ENCODE measurements at regions not wholly inside any gene's neighbourhood (a gene's known extent, or its start where the extent isn't known, plus 50 kb on each side); places are given as distances from the start of the nearest gene placed in this dataset.

- Mint-ChIP-seq H3K27me3 (ENCODE audit: low read depth) (no peaks in the 10 kb centered on the region), H3K27ac (peak overlapping the region; percentile 66), H3K4me3 (no peak overlapping the region), H3K36me3 (peaks cover 32% of the 10 kb centered on the region), H3K4me1 (peaks cover 24% of the 10 kb centered on the region), H3K9me3 (peaks cover 30% of the 10 kb centered on the region)
- TF ChIP-seq CTCF (IDR thresholded peaks at IDR 0.05; ENCODE audit: unreplicated experiment) = no peak
- no peak for DNase-seq (ENCODE audit: low spot score in 2 of 2, unreplicated experiment in 2 of 2)
Observed at GRCh38 chr9:2465921-2466460, 155.6 kb upstream of the VLDLR start.

DNA sequence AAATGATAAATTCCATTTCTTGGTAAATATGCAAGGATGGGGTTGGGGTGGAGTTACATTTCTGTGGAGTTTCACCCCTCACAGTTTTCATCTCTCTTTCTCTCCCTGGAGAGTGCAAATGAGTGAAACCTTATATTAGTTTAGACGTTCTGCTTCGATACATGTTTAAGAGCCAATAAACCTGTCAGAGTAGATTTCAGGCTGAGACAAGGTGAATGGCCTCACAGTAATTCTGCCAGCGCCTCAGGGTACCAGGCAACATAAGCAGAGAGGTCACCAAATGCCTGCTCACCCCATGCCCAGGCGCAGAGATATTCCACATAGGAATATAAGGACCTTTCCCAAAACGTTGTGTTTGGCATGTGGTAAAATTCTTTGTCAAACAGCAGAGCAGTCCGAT lies 154.9 kb upstream of the VLDLR start:
- DNase-seq (ENCODE audit: low spot score in 2 of 2, unreplicated experiment in 2 of 2) = no peak
- Mint-ChIP-seq H3K36me3 (peaks cover 26% of the 10 kb centered on the region), H3K27me3 (ENCODE audit: low read depth) (no peaks in the 10 kb centered on the region), H3K9me3 (peaks cover 23% of the 10 kb centered on the region), H3K27ac (peak overlapping the region; percentile 68), H3K4me3 (no peak overlapping the region), H3K4me1 (peaks cover 28% of the 10 kb centered on the region)
- no peak for TF ChIP-seq CTCF (IDR thresholded peaks at IDR 0.05; ENCODE audit: unreplicated experiment)

DNA sequence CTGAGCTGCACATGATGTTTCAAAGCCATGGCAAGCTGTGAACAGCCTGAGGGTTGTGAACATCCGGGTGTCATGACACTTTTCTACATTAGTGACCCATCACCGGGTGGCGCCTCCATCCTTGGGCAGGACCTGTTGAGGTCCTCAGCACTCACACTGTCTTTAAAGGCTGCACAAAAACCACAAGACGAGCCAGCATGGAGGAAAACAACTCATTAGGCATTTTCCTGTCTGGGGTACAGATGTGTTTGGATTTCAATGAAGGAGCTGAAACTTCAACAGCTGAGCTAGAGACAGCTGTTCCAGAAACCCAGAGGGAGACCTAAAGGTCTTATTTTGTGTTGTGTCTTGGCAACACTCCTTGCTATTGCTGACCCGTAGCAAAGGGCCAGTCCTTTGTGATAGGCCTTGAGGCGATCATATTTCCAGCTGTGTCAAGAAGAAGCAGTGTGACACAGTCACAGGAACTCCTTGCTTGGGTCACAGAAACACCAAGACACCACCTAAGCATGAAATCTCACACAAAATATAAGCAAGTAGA lies 151.8 kb upstream of the VLDLR start:
- Mint-ChIP-seq H3K4me3 (no peak overlapping the region), H3K27me3 (ENCODE audit: low read depth) (no peaks in the 10 kb centered on the region), H3K36me3 (peaks cover 7% of the 10 kb centered on the region), H3K27ac (no peak overlapping the region), H3K9me3 (peaks cover 4% of the 10 kb centered on the region), H3K4me1 (peaks cover 32% of the 10 kb centered on the region)
- no peak for TF ChIP-seq CTCF (IDR thresholded peaks at IDR 0.05; ENCODE audit: unreplicated experiment)
- DNase-seq (ENCODE audit: low spot score in 2 of 2, unreplicated experiment in 2 of 2) = no peak

DNA sequence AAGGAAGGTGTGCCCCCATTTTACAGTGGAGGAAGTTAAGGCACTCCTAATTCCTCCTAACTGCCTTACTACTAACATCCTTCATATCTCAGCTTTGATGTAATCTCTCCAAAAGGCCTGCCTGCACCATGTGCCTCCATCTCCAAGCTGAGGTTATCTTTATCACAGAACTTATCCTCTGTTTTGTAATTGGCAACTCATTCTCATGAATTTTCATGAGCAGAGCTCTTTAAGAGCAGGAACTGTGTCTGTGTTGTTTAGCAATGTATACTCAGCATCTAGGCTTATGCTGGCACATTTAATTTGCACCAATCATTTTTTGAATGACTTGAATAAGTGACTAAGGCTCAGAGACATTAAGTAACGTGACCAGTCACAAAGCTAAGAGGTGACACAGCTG lies 147.9 kb upstream of the VLDLR start:
- TF ChIP-seq CTCF (IDR thresholded peaks at IDR 0.05; ENCODE audit: unreplicated experiment) = no peak
- H3K27me3 Mint-ChIP-seq (ENCODE audit: low read depth) = no peaks in the 10 kb centered on the region
- no peaks in the 10 kb centered on the region for H3K9me3 Mint-ChIP-seq
- peaks cover 30% of the 10 kb centered on the region for H3K4me1 Mint-ChIP-seq
- DNase-seq (ENCODE audit: low spot score in 2 of 2, unreplicated experiment in 2 of 2) = no peak
- H3K36me3 Mint-ChIP-seq = peaks cover under 1% of the 10 kb centered on the region
- H3K27ac Mint-ChIP-seq = no peak overlapping the region
- H3K4me3 Mint-ChIP-seq = no peak overlapping the region

DNA sequence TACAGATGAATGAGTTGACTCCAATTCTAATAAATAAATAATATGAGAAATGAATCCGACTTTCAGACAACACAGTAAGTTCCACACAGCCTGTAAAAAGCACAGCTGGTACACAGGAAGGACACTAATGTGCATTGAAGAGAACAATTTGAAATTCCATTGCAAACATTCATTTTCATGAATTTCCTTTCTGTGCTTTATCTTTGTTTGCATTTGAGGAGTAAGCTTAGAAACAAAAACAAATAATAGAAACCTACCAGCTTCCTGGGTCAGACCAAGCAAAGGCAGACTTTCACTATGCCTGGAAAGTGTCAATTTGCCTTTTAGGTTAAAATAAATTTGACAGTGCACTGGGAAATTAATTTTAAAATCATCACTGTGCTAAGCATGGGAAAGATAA lies 143.8 kb upstream of the VLDLR start:
- Mint-ChIP-seq H3K9me3 (peaks cover 3% of the 10 kb centered on the region), H3K27me3 (ENCODE audit: low read depth) (no peaks in the 10 kb centered on the region)

More for the DNA sequence above, 143.8 kb upstream of the VLDLR start:
- TF ChIP-seq CTCF (IDR thresholded peaks at IDR 0.05; ENCODE audit: unreplicated experiment) = no peak
- Mint-ChIP-seq H3K4me1 (peaks cover 24% of the 10 kb centered on the region), H3K27ac (no peak overlapping the region), H3K36me3 (peaks cover 7% of the 10 kb centered on the region), H3K4me3 (no peak overlapping the region)
- DNase-seq (ENCODE audit: low spot score in 2 of 2, unreplicated experiment in 2 of 2) = no peak
